Vagina (tissue), 2 donors: ENCODE measurements at regions not wholly inside any gene's neighbourhood (a gene's known extent, or its start where the extent isn't known, plus 50 kb on each side); places are given as distances from the start of the nearest gene placed in this dataset.
"Not testable (repeated sequence)": the region's sequence is repeated elsewhere in the genome, so short reads cannot be mapped to it uniquely, and the experiment has no call there.

Experiments
- DNase-seq, 2 donors: peaks; one replicate each; pipeline ENCODE4 v3.0.0-alpha.2; 2017; ENCODE audit errors: extremely low spot score in 2 of 2
- H3K27ac ChIP-seq: fragments of 200-600 bp; sonication (generic); one replicate; pipeline ENCODE4 v1.5.1; 2019
- H3K27me3 ChIP-seq: fragments of 200-600 bp; sonication (generic); one replicate; pipeline ENCODE4 v1.5.1; 2019
- H3K36me3 ChIP-seq, 2 donors: fragments of 200-600 bp; sonication (generic); one replicate each; pipeline ENCODE4 v1.5.1; 2017 to 2019
- H3K4me1 ChIP-seq: fragments of 200-600 bp; sonication (generic); one replicate; pipeline ENCODE4 v1.5.1; 2019
- H3K4me3 ChIP-seq, 2 donors: fragments of 200-600 bp; sonication (generic); 1 replicate in 1 of 2; 2 replicates in 1 of 2; pipeline ENCODE4 v1.5.1; 2016 to 2019
- H3K9me3 ChIP-seq: fragments of 200-600 bp; sonication (generic); one replicate; pipeline ENCODE4 v1.5.1; 2019
- CTCF ChIP-seq, 3 experiments: fragments of 450-650 bp in 2 of 3; fragments of 200-600 bp in 1 of 3; sonication (generic) in 1 of 3; IDR thresholded peaks; one replicate each; pipeline ENCODE4 v1.5.1; 2017 to 2019; ENCODE audit warnings: antibody characterized with exemption in 3 of 3, mild to moderate bottlenecking in 2 of 3, moderate library complexity in 2 of 3
- POLR2A ChIP-seq, 2 donors: fragments of 450-650 bp; IDR thresholded peaks; one replicate each; pipeline ENCODE4 v1.6.1; 2017; ENCODE audit warnings: antibody characterized with exemption in 2 of 2, mild to moderate bottlenecking in 2 of 2, moderate library complexity in 2 of 2
- POLR2AphosphoS5 ChIP-seq, 2 donors: sonication (generic); formaldehyde crosslinking; IDR thresholded peaks; one replicate each; pipeline ENCODE4 v1.9.0; 2017; ENCODE audit warnings: antibody characterized with exemption in 2 of 2, mild to moderate bottlenecking in 2 of 2, low read depth in 1 of 2; ENCODE audit not compliant: insufficient read depth in 1 of 2
- intact Hi-C: fragments of 100-400 bp; cut with DNase I; formaldehyde crosslinking; loops from one replicate; pipeline ENCODE4 v1.15.1; 2023

- TF ChIP-seq CTCF (IDR thresholded peaks at IDR 0.05) (no peak), POLR2A (IDR thresholded peaks at IDR 0.05) (no peak), POLR2AphosphoS5 (IDR thresholded peaks at IDR 0.05; ENCODE audit: insufficient read depth in 1 of 2, low read depth in 1 of 2) (no peak)
- DNase-seq = no peak
- no peaks in the 10 kb centered on the region for H3K27me3 ChIP-seq
- H3K4me3 ChIP-seq = no peak overlapping the region
- no peaks in the 10 kb centered on the region for H3K9me3 ChIP-seq
- no peaks in the 10 kb centered on the region for H3K36me3 ChIP-seq
- no peak overlapping the region for H3K27ac ChIP-seq
- intact Hi-C loops = no loop called here
- no peaks in the 10 kb centered on the region for H3K4me1 ChIP-seq
Measured at GRCh38 chr3:11739706-11740105, 96.0 kb upstream of the VGLL4 start.

GRCh38 chr3:11739123-11739522, 95.4 kb upstream of the VGLL4 start:
- DNase-seq = no peak
- no peak overlapping the region for H3K27ac ChIP-seq
- no peak overlapping the region for H3K4me3 ChIP-seq
- no peaks in the 10 kb centered on the region for H3K9me3 ChIP-seq
- TF ChIP-seq CTCF (IDR thresholded peaks at IDR 0.05) (no peak), POLR2AphosphoS5 (IDR thresholded peaks at IDR 0.05; ENCODE audit: insufficient read depth in 1 of 2, low read depth in 1 of 2) (no peak), POLR2A (IDR thresholded peaks at IDR 0.05) (no peak)
- no peaks in the 10 kb centered on the region for H3K4me1 ChIP-seq
- no peaks in the 10 kb centered on the region for H3K36me3 ChIP-seq
- H3K27me3 ChIP-seq = no peaks in the 10 kb centered on the region
- intact Hi-C loops = no loop called here

- DNase-seq = no peak
- H3K36me3 ChIP-seq = no peaks in the 10 kb centered on the region
- no peaks in the 10 kb centered on the region for H3K9me3 ChIP-seq
- no peaks in the 10 kb centered on the region for H3K27me3 ChIP-seq
- intact Hi-C loops = no loop called here
- TF ChIP-seq POLR2AphosphoS5 (IDR thresholded peaks at IDR 0.05; ENCODE audit: insufficient read depth in 1 of 2, low read depth in 1 of 2) = no peak
- TF ChIP-seq POLR2A (IDR thresholded peaks at IDR 0.05) = no peak
- no peak for TF ChIP-seq CTCF (IDR thresholded peaks at IDR 0.05)
- no peak overlapping the region for H3K4me3 ChIP-seq
- H3K27ac ChIP-seq = no peak overlapping the region
- no peaks in the 10 kb centered on the region for H3K4me1 ChIP-seq
Measured at GRCh38 chr3:11737742-11738141, 94.0 kb upstream of the VGLL4 start.

- no peaks in the 10 kb centered on the region for H3K27me3 ChIP-seq
- no peaks in the 10 kb centered on the region for H3K36me3 ChIP-seq
- no peak overlapping the region for H3K27ac ChIP-seq
- intact Hi-C loops = no loop called here
- no peak overlapping the region for H3K4me3 ChIP-seq
- TF ChIP-seq POLR2A (IDR thresholded peaks at IDR 0.05) (no peak), CTCF (IDR thresholded peaks at IDR 0.05) (no peak), POLR2AphosphoS5 (IDR thresholded peaks at IDR 0.05; ENCODE audit: insufficient read depth in 1 of 2, low read depth in 1 of 2) (no peak)
- no peak for DNase-seq
- H3K9me3 ChIP-seq = no peaks in the 10 kb centered on the region
- no peaks in the 10 kb centered on the region for H3K4me1 ChIP-seq
Measured at GRCh38 chr3:11736136-11736833, 92.6 kb upstream of the VGLL4 start.

- no peaks in the 10 kb centered on the region for H3K9me3 ChIP-seq
- intact Hi-C loops = no loop called here
- no peaks in the 10 kb centered on the region for H3K27me3 ChIP-seq
- no peak overlapping the region for H3K27ac ChIP-seq
- H3K4me3 ChIP-seq = no peak overlapping the region
- no peaks in the 10 kb centered on the region for H3K4me1 ChIP-seq
- no peak for TF ChIP-seq CTCF (IDR thresholded peaks at IDR 0.05)
- TF ChIP-seq POLR2A (IDR thresholded peaks at IDR 0.05) = no peak
- no peak for TF ChIP-seq POLR2AphosphoS5 (IDR thresholded peaks at IDR 0.05; ENCODE audit: insufficient read depth in 1 of 2, low read depth in 1 of 2)
- no peaks in the 10 kb centered on the region for H3K36me3 ChIP-seq
- no peak for DNase-seq
Measured at GRCh38 chr3:11735638-11736037, 91.9 kb upstream of the VGLL4 start.

GRCh38 chr3:11735111-11735510, 91.4 kb upstream of the VGLL4 start:
- H3K27ac ChIP-seq, H3K4me3 ChIP-seq, H3K4me1 ChIP-seq, H3K9me3 ChIP-seq, H3K27me3 ChIP-seq, H3K36me3 ChIP-seq, intact Hi-C loops, DNase-seq: not testable (repeated sequence)
